Ascending aorta (tissue), 2 donors: ENCODE measurements at regions not wholly inside any gene's neighbourhood (a gene's known extent, or its start where the extent isn't known, plus 50 kb on each side); places are given as distances from the start of the nearest gene placed in this dataset.

Experiments
- DNase-seq, 2 donors: peaks; one replicate each; pipeline ENCODE4 v3.0.0-alpha.2; 2019; ENCODE audit warnings: low spot score in 2 of 2
- H3K27ac ChIP-seq, 2 donors: fragments of 200-600 bp; sonication (generic); one replicate each; pipeline ENCODE4 v1.5.1; 2016 to 2017; ENCODE audit warnings: mild to moderate bottlenecking in 1 of 2
- H3K27me3 ChIP-seq: fragments of 200-600 bp; sonication (generic); one replicate; pipeline ENCODE4 v1.5.1; 2017
- H3K36me3 ChIP-seq, 2 donors: fragments of 200-600 bp; sonication (generic); one replicate each; pipeline ENCODE4 v1.5.1; 2016
- H3K4me1 ChIP-seq, 2 donors: fragments of 200-600 bp; sonication (generic); one replicate each; pipeline ENCODE4 v1.5.1; 2016 to 2017; ENCODE audit warnings: mild to moderate bottlenecking in 1 of 2
- H3K4me3 ChIP-seq, 2 donors: fragments of 200-600 bp; sonication (generic); one replicate each; pipeline ENCODE4 v1.5.1; 2016 to 2017; ENCODE audit warnings: mild to moderate bottlenecking in 1 of 2
- H3K9me3 ChIP-seq, 2 donors: fragments of 200-600 bp; sonication (generic); one replicate each; pipeline ENCODE4 v1.5.1; 2016
- intact Hi-C: fragments of 100-400 bp; cut with DNase I; formaldehyde crosslinking; loops from one replicate; pipeline ENCODE4 v1.15.1; 2023
- TF ChIP-seq, protein P1 (sequence below), 3 experiments: fragments of 200-600 bp in 2 of 3; fragments of 450-650 bp in 1 of 3; sonication (generic) in 2 of 3; IDR thresholded peaks; one replicate each; pipeline ENCODE4 v1.5.1; 2016 to 2019; ENCODE audit warnings: antibody characterized with exemption in 3 of 3, mild to moderate bottlenecking in 1 of 3, moderate library complexity in 1 of 3

DNA sequence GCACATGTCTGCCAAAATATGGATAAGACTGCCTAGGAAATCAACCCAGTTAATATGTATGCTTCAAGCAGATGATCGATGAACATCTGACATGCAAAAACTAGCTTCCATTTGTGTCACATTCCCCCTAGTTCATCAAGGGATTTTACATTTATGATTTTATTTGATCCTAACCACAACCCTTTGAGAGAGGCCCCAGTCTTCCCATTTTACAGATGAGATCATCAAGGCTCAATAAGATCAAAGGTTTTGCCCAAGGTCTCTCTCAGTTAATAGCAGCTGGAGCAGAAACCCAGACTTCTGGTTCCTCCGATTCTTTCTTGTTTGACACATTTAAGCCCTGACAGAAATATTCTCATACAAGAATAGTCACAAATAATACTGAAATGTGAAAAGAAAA is 107.7 kb upstream of the PPP2R5A start:
- H3K36me3 ChIP-seq: no peaks in the 10 kb centered on the region
- intact Hi-C loops: no loop called here

DNA sequence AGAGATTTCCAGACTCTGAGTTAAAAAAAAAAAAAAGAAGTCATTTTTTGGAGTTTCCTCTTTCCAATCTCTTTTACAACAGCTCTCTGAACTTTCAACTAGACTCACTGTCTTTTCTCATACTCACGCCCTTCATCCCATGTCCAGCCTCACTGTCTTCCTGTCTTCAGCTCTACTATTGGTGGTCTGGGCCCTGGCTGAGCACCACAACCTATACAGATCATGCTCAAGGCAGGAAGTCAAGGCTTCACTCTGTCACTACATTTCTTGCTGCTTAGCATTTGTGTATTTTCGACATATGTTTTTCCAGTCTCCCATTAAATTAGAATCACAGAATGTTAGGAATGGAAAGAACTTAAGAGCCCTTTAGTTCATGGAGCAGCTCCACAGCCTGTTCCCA is 106.4 kb upstream of the PPP2R5A start:
- H3K4me1 ChIP-seq: no peaks in the 10 kb centered on the region
- H3K4me3 ChIP-seq: no peak overlapping the region
- no peaks in the 10 kb centered on the region for H3K27me3 ChIP-seq
- TF ChIP-seq, protein P1, sequence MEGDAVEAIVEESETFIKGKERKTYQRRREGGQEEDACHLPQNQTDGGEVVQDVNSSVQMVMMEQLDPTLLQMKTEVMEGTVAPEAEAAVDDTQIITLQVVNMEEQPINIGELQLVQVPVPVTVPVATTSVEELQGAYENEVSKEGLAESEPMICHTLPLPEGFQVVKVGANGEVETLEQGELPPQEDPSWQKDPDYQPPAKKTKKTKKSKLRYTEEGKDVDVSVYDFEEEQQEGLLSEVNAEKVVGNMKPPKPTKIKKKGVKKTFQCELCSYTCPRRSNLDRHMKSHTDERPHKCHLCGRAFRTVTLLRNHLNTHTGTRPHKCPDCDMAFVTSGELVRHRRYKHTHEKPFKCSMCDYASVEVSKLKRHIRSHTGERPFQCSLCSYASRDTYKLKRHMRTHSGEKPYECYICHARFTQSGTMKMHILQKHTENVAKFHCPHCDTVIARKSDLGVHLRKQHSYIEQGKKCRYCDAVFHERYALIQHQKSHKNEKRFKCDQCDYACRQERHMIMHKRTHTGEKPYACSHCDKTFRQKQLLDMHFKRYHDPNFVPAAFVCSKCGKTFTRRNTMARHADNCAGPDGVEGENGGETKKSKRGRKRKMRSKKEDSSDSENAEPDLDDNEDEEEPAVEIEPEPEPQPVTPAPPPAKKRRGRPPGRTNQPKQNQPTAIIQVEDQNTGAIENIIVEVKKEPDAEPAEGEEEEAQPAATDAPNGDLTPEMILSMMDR (IDR thresholded peaks at IDR 0.05): no peak
- no peaks in the 10 kb centered on the region for H3K9me3 ChIP-seq
- H3K36me3 ChIP-seq: no peaks in the 10 kb centered on the region
- DNase-seq: no peak
- intact Hi-C loops: no loop called here
- H3K27ac ChIP-seq: no peak overlapping the region

More for the DNA sequence above, 107.7 kb upstream of the PPP2R5A start:
- DNase-seq: no peak
- TF ChIP-seq, protein P1 (IDR thresholded peaks at IDR 0.05): no peak
- Histone ChIP-seq H3K27me3 (no peaks in the 10 kb centered on the region), H3K4me1 (no peaks in the 10 kb centered on the region), H3K4me3 (no peak overlapping the region), H3K9me3 (no peaks in the 10 kb centered on the region), H3K27ac (no peak overlapping the region)

DNA sequence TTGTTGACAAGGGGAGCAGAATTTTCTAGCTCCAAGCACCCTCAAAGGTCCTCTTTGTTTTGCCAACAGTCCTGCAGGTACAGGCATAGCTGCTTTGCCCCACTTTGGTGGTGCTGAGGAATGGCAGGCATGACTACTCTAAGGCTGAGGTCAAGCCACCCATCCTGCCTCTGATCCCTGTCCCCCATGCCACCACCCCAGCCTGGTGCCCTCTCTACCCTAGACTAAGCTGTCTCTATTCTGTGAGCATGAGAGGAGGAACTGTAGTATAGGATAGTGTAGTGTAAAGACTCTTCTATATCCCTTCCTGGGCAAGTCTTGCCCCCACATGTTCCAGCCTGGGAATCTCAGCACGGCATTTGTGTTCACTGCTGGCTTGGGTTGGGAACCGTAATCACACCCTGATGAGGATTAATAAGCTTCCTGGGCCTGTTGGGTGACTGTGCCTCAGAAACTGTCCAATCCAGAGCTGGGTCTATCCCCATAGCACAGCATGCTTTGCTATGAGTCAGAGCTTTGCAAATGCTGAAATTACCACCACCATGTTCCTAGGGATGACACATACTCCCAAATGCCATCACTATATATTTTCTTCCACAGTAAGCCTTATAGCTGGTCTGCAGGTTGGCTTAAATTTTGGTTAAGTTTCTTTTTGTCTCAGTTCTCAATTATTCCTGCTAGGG is 105.7 kb upstream of the PPP2R5A start:
- Histone ChIP-seq H3K4me1 (no peaks in the 10 kb centered on the region), H3K36me3 (no peaks in the 10 kb centered on the region), H3K9me3 (no peaks in the 10 kb centered on the region), H3K4me3 (no peak overlapping the region), H3K27ac (no peak overlapping the region), H3K27me3 (no peaks in the 10 kb centered on the region)
- intact Hi-C loops: no loop called here
- TF ChIP-seq, protein P1 (IDR thresholded peaks at IDR 0.05): no peak
- no peak for DNase-seq

DNA sequence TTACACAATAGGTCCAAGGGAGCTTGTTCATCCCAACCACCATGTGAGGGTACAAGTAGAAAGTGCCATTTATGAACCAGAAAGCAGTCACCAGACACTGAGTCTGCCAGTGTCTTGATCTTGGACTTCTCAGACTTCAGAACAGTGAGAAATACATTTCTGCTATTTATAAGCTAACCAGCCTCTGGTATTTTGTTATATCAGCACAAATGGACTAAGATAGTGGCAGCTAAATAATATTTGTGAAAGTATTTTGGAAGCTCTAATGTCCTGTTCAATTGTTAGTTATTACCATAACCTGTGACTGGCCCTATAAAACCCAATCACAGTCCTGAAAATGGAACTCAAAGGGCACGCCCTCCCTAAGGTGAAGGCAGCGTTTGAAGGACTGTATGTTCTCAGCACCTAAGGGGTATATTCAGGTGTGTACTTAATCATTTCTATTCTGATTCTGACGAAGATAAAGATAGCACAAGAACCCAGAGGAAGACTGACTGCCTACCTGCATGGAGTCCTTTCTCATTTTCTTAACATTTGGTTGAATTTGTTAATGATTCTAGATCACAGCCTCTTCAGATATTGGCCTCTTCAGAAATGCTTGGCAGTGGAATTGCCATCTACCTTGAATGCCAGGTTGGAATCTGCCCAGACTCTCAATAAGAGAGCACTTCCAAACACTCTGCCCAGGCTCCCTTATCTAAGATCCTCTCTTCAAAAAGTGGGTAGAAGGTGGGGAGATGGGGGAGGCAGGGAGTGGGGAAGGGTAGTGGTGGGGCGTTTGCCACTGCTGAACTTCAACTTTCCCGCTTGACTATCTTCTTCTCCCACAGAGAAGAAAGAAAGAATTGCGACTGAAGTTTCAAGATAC is 104.0 kb upstream of the PPP2R5A start:
- intact Hi-C loops: no loop called here
- Histone ChIP-seq H3K27me3 (no peaks in the 10 kb centered on the region), H3K27ac (no peak overlapping the region), H3K36me3 (no peaks in the 10 kb centered on the region), H3K4me3 (no peak overlapping the region), H3K9me3 (no peaks in the 10 kb centered on the region), H3K4me1 (no peaks in the 10 kb centered on the region)
- TF ChIP-seq, protein P1 (IDR thresholded peaks at IDR 0.05): no peak
- no peak for DNase-seq

DNA sequence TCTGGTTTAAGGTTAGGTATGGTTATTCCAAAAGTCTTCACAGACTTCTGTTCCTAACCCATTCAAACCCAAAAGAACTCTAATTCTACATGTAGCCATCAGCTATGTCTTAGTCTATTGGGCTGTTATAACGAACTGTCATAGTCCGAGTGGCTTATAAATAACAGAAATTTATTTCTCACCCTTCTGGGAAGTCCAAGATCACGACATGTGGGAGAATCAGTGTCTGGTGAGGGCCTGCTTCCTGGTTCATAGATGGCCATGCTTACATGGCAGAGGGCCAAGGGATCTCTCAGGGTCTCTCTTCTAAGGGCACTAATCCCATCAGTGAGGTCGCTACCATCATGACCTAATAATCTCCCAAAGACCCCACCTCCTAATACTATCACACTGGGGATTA is 103.0 kb upstream of the PPP2R5A start:
- H3K27me3 ChIP-seq: no peaks in the 10 kb centered on the region
- H3K36me3 ChIP-seq: no peaks in the 10 kb centered on the region

More for the DNA sequence above, 103.0 kb upstream of the PPP2R5A start:
- intact Hi-C loops: no loop called here
- no peak for DNase-seq
- H3K4me1 ChIP-seq: no peaks in the 10 kb centered on the region
- H3K27ac ChIP-seq: no peak overlapping the region
- no peaks in the 10 kb centered on the region for H3K9me3 ChIP-seq
- H3K4me3 ChIP-seq: no peak overlapping the region
- TF ChIP-seq, protein P1 (IDR thresholded peaks at IDR 0.05): no peak
